ENCODE measurements at regions not wholly inside any gene's neighbourhood (a gene's known extent, or its start where the extent isn't known, plus 50 kb on each side); places are given as distances from the start of the nearest gene placed in this dataset.

DNA sequence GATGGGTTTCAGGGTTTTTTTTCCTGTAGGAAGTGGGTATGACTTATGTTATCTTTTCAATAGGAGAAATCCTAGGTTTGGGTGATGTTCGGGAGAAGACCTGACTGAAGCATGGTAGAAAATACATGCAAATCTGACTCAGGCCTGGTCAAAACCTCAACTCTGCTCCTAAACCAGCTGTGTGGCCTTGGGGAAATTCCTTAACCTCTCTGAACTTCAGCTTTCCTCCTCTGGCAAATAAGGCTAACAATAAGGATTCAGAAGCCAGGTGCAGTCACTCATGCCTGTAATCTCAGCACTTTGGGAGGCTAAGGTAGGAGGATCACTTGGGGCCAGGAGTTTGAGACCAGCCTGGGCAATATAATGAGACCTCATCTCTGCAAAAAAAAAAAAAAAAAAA lies 148.5 kb downstream of the PHETA1 start:
- no peak for DNase-seq

DNA sequence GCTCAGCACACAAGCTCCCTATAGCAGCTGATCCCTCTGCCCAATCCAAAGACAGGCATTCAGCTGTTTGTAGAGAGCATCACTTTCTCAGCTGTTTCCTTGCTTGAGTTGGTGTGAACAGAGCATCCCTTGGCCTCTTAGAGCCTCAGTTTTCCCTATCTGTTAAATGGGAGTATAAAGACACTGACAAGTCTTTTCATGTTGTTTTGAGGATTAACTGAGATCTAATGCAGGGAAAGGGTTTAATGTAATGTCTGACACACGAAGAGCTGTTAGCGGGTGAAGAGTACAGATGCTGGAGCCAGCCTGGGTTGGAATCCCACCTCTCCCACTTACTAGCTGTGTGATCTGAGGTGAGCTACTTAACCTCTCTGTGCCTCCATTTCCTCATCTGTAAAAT lies 149.5 kb downstream of the PHETA1 start:
- DNase-seq, result no peak

DNA sequence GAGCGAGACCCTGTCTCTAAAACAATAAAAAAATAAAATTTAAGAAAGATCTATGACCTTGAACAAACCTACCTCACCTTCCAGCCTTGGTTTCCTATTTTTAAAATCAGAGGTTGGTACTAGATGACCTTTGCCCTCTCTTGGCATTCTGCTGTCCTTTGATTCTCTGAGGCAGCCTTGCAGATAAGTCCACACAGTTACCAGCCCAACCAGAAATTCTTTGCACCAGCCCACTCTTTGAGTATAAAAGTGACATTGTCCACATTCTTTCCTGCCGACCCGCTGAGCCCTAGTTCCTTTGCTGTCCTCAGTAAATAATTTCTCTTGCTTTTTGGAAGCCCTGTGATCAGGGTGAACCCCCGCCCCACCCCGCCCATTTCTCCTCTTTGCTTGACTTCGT lies 150.4 kb downstream of the PHETA1 start:
- no peak for DNase-seq

DNA sequence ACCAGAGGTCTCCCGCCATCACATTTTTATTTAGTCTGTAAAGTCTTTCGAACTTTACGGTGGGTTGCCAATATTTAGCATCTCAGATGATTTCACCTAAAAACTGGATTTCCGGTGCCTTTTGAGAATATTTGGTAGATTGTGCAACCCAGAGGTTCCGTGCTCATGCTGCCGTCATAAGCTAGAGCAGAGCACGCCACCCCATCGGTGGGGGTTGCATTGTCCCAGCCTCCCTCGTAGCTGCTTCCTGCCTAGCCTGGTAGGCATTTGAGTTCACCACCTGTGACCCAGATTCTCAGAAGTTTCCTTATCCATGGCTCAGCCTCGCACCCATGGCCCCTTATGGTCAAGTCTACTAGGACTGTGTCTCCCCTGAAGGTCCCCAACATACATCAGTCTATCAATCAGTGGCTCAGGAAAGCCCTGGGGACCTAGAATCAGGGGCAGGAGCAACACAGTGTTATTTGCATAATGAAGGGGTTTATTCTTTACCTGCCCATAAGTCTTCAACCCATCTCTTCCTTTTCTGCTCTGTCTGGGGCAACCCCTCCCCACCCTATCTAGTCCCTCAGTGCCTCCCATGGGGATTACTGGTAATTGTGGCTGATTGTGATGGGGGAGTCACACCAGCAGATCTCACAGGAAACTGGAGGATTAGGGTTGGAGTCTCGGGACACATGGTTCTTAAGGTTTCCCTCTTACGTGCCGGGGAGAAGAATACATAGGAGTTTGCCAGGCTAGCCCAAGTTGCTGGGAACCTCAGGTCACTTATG lies 152.3 kb downstream of the PHETA1 start:
- DNase-seq, result no peak

DNA sequence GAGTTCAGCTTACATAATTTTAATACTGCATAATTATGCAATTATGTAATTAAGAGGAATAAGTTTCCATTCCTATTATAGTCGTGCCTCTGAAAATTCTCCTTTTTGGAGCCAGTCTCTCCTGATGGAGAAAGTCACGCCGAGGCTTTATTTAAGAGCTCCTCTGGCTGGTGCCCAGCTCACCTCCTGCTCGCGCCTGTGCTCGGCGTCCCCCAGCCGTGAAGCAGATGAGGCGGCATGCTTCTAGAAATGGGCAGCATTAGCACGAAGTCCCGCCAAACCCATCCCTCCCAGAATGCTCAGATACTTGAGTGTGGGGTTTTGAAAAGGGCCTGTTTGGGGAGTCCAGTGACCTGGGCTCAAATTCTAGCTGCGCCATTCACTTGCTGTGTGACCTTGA lies 153.0 kb downstream of the PHETA1 start:
- DNase-seq, result no peak

DNA sequence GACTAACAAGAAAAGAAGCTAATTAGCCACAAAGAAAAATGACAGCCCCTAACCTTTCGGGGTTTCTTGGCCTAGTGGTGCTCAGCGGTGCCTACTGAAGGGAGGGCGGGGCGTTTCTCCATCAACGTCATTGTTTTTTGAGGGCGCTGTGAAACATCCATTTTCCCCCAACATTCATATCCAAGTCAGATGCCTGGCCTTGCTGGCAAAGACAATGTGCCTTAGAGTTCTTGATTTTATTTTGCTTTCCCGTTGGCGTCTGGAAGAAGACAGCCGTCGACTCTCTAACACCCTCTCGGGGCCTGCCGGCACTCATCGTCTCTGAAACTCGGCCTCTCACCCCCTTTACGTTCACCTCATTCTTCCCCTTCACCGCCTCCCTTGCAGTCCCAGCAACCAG lies 154.5 kb downstream of the PHETA1 start:
- DNase-seq, result no peak

DNA sequence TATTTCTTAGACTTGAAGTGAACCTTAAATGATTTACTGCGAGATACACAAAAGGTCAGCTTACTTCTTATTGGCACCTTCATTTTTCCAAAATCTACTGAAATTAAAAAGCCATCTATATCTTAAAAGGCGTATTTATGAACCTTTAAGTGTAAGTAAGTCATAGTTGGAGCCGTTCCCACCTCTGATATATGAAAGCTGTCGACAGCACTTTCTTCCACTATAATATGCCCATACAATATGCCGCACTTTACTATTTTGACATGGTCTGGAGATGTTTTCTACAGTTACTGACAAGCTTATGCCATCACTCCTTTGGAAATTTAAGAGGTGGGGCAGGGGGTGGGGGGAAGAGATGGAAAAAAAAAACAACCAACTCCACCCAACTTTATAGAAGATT lies 155.3 kb downstream of the PHETA1 start:
- DNase-seq, result no peak

DNA sequence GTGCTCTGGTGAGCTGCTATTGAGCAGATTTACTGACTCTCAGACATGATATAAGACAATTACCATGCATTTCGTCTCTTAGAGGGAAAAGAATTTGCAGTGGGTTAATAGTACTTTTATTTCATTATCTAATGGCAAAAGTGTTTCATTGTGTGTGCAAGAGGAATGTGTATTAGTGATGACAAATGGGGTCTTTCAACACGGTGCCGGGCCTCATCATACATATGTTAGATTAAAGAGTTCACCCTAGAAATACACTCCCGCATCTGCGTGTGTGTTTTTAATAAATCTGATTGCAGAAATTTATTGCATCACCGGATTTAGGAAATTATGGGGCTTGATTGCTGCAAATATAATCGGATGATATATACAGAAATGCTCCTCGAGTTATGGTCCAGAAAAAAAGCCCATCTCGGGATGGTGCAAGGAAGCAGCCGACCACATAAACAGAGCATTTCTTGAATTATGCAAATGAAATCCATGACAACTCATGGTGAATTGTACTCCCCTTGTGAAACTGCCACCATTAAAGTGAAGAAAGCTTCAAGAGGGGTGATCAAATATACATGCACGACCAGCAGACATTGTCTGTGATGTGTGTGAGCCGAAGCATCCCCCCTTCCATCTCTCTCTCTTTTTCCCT lies 156.0 kb downstream of the PHETA1 start:
- no peak for DNase-seq

DNA sequence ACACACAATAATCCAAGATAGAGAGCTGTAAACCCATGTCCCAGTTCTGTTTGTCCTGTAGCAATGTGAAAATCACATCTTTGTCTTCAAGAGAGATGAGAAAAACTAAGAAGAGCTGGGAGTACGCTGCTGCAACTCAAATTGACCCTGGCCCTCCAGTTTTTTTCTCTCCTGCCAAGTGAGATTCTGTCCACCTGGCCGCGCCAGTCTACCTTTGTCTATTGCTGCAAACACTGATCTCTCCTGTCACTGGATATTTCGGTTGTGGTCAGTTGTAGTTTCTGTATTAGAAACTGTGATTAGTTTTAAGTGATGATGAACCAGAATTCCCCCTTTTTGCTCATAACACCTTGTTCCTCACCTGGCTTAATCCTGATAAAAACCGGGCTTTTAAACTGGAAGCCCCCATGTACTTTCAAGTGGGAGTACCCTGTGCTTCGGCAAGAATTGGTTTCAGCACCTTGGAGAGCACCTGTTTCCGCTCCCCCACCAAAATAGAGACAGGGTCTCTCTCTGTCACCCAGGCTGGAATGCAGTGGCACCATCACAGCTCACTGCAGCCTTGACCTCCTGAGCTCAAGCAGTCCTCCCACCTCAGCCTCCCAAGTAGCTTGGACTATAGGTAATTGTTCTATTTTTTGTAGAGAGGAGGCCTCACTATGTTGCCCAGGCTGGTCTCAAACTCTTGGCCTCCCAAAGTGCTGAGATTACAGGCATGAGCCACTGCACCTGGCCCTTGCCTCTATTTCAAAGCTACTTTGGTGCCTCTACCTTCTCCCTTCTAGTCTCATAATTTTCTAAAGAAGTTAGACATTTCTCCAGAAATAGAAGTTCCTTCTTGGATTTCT lies 156.8 kb downstream of the PHETA1 start:
- no peak for DNase-seq

DNA sequence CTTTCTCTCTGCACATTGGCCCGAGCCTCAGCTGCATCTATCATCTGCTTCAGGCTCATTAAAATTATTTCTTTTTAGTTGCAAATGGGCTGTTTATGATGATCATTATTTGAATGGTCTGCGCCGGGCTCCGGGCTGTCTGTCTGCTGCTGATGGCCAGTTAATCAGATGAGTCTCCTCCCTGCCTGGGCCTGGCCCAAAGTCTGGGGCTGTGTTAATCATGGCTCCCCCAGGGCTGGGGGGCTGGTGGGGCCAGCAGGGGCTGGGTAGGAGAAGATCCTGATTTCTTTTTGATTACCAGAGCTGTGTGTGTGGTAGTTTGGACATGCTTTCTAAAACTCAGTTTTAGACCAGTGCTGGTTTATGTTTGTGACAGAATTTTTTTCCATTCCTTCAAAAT lies 159.1 kb downstream of the PHETA1 start:
- DNase-seq, result no peak

DNA sequence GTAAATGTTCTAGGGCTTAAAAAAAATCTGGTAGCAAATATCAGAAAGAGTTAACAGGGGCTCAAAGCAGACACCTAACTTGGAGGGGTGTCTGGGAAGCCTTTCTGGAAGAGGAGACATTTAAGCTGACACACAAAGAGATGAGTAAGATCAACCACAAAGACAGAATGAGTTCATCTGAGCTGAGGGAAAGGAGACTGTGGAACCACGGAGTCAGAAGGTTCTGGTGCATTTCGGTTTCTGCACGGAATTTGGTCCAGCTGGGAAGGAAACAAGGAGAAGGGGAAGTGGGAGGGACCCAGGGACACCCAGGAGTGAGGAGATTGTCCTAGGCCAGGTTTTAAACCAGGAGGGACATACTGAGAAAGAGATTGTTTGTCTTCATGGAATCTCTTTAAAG lies 161.1 kb downstream of the PHETA1 start:
- no peak for DNase-seq

DNA sequence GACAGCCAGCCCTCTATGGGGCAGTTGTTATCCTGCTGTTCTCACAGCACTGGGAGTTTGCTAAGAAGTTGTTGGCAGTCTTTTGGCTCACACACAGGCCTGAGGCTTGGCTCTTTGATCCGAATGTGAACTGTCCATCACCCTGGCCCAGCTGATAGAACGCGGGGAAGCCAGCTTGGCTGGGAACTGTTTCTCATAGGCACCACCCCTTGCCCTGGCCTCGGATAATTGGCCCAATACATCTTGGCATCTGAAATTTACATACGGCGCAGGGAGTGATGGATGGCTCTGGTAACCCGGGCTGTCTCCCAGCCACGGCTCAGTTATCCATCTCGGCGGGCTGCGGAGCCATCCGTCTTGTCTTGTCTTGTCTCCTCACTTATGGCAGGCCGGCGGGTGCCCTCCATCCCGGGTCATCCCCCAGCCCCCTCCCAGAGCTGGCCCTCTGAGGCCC lies 164.1 kb downstream of the PHETA1 start:
- DNase-seq, result no peak

DNA sequence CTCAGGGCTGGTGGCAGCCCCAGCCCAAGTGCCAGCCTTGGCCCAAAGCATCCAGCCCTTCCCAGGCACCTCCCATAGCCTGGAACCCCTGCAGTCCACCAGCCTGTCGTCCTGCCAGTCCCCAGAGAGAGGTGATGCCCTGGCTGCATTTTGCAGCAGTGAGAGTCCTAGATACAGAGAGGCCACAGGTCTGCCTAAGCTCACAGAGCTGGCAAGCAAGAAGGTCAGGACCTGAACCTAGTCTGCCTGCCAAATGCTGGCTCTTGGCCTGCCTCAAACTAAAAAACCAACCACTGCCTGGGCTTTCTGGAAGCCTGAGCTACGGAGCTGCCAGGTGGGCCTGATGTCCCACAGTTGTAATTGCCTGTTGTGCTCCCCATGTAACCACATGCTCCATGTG lies 164.9 kb downstream of the PHETA1 start:
- no peak for DNase-seq

DNA sequence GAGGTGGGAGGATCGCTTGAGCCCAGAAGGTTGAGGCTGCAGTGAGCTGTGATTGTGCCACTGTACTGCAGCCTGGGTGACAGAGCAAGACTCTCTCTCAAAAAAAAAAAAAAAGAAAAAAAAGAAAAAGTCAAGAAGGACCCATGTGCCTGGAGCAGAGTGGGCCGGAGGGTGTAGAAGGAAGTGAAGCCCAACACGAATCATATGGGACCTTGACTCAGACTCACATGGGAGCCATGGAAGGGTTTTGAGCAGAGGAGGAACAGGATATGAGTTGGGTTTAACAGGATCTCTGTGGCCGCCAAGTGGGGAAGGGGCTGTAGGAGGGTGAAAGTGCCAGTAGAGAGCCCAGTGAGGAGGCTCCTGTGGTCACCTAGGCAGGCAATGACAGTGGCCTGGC lies 165.4 kb downstream of the PHETA1 start:
- DNase-seq, result no peak

DNA sequence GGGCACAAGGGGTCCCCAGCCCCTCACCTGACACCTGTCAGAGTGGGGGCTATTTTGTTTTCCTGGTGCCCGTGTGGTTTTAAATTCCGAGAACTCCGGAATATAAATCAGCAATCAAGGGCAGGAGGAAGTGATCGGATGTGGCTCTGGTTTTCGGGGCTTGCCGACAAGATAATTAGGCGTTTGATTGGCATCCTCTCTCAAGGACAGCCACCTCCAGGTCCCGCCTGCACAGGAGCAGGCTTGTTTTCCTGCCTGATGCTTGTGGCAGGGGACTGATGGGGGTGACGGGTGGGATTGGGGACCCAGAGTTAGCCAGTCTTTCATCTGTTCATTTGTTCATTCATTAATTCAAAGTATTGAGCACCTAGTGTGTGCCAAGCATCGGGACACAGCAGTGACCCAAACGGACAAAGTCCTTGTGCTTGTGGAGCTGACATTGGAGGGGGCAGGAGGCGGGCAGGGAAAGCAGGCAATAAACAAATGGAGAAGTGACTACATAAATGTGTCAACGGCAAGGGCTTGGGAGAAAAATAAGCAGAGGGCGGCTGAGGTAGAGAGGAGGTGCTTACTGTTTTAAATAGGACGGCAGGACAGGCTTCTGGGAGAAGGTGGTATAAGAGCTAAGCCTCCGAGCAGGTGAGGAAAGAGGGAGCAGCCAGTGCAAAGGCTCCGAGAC lies 166.5 kb downstream of the PHETA1 start:
- DNase-seq, result no peak

DNA sequence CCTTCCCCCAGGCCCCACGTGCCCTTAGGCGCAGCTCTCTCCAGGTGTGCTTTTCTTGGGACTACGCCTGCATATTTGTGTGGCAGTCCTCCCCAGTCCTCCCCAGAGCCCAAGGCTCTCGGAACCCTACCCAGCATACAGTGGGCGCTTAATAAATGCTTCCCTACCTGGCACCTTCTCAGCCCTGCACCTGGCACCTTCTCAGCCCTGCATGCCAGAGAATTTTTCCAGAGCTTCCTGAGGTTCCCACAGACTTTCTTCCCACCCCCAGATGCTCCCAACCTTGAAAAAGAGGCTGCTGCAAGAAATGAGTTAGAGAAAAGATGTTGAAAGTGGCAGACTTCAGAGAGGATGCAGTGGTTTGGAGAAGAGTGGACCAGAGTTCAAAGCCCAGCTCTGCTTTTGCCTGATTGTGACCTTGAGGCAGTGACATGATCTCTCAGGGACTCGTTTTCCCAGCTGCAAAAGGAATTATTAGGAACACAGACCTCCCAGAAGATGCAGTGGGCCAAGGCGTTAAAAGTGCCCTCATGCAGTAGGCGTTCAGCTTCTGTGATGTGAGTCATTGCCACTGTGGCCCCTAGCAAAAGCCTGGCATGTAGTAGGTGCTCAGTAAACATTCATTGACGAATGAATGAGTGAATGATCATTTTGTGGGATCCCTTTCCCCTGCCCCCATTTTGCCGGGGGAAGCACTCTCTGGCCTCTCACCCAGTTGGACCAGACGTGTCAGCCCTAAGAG lies 167.2 kb downstream of the PHETA1 start:
- no peak for DNase-seq

DNA sequence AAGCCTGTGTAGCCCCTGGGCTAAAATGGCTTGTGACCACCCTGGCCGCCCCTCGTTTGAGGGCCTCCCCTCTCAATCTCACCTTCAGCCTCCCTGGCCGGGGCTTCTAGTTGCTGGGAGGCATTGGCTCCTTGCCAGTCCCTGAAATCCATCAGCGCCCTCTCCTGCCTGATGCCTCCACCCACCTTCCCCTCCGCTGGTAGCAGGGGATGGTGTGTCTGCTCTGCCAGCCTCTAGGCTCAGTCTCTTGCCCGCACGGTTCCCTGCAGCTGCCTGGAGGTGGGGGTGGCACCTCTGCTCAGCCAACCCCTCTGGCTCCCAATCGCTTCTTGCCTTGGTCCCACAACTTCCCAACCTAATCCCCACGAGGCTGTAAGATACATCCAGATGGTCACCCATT lies 167.9 kb downstream of the PHETA1 start:
- DNase-seq, result no peak

DNA sequence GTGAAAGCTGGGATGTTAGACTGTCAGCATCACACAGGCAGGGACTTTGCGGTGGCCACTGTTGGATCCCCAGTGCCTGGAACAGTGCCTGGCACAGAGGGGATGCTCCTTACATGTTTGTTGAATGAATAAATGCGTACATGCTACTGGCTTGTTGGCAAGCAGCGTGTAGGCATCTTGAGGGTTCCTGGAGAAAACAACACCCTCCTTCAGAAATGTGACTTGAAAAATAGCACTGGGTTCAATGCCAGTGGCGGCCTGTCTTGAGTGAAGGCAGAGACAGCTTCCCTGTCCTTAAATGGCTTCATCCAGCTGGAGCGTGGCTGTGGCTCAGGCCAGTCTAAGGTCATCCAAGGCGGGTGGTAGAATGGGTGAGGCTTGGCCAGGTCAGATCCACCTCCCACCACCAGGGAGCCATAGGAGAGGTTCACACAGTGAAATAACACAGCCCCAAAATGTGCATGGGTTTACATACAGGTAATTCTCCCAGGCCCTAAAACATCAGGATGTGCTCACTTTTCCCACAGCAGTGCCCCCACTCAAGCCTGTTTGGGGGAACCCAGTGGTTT lies 171.4 kb downstream of the PHETA1 start:
- no peak for DNase-seq

DNA sequence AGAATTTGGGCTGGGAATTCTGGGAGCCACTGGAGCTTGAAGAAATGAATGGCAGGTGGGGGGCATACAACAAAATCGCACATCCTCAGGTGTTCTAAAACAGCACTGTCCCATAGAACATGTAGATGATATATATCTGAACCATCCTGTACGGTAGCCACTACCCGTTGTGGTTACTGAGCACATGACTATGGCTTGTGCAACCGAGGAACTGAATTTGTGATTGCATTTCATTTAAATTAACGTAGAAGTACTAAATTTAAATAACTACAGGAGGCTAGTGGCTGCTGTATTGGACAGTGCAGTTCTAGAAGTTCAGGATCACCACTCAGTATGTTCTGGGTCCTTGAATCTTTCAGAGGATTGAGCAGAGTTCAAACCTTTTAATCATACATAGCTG lies 172.4 kb downstream of the PHETA1 start:
- DNase-seq, result no peak

DNA sequence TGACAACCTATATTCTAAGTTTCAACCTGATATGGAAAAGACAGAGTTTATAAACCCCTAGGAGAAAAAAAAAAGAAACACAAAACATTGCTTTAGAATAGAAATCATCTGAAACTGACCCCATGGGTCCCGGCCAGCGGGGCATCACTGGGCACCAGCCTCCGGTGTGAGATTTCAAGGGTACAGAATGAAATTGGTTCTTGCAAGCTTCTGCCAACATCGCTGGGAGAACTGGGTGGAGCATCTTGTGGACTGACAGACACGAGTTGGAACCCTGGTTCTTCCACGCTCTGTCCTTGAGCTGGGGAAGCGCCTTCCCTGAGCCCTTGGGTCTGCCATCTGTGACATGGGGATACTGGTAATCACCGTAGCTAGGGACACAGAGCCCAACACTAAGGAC lies 173.6 kb downstream of the PHETA1 start:
- no peak for DNase-seq

DNA sequence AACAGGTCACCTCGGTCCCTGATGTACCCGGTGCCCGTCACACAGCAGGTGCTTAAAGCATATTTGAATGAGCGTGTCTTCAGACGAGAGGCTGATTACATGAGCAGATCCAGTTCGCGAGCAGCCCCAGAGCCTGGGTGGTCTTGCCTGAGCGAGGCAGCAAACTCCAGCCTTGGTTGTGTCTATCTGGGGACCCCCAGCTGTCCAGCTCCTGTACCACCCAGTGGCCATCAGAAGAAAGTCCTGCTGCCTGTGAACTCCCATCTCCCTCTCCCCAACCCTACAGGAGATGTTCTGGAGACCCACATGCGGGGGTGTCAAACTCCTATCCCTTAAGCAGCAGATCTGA lies 174.2 kb downstream of the PHETA1 start:
- DNase-seq, result no peak

DNA sequence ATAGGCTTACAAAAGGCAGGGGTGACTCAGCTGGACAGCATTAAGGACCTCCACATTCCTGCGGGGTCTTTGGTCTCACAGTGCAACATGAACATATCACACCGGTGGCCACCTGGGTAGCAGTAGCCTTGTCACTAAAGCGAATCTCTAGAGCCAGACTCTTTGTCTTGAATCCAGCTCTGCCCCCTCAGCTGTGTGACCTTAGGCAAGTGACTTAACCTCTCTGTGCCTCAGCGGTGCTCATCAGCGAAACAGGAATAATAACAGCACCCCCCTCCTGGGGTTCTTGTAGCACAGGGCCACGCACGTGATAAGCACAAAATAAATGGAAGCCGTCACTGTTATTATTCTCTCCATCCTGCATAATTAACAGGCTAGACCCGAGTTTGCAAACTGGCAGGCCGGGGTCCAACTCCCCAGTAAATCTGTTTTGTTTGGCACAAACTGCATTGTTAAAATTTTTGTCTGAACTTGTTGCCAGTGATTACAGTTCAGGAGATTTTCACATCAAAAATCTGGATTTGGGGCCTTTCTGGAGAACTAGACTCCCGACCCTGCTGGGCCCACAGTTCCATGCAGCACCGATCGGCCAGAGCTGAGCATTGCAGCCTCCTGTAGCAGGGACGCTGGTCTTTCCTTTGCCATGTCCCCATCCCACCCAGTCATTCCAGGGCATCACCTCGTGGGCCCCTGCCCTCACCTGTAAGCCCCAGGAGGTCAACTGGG lies 174.8 kb downstream of the PHETA1 start:
- no peak for DNase-seq

Data from NCI-H1092 (cell line).